CD4-positive, alpha-beta T cell (primary cell): ENCODE measurements at regions not wholly inside any gene's neighbourhood (a gene's known extent, or its start where the extent isn't known, plus 50 kb on each side); places are given as distances from the start of the nearest gene placed in this dataset.

Source experiments
- ATAC-seq: fragments of 200-7000 bp; cut with Tn5 transposase; one replicate; pipeline ENCODE4 v1.10.0; 2022; ENCODE audit warnings: mild to moderate bottlenecking; ENCODE audit not compliant: poor library complexity
- CTCF ChIA-PET: fragments of 350-600 bp; sonication (Branson Sonifier 250); formaldehyde crosslinking; loops from one replicate; lab custom pipeline; 2021; ENCODE audit warnings: antibody characterized with exemption, inconsistent platforms; lab: Charles Lee
- POLR2A ChIA-PET: fragments of 350-600 bp; sonication (Branson Sonifier 250); formaldehyde crosslinking; loops from one replicate; lab custom pipeline; 2021; ENCODE audit warnings: antibody characterized with exemption, inconsistent platforms; lab: Charles Lee
- DNase-seq, 14 experiments: peaks; one replicate each; pipeline ENCODE4 v3.0.0-alpha.2; 2013 to 2020; ENCODE audit warnings: mixed read lengths in 2 of 14
- H3K27ac ChIP-seq, 2 donors: one replicate each; pipeline versions ENCODE4 v1.5.1 to v1.7.0; 2013; ENCODE audit warnings: low read length in 2 of 2, low read depth in 1 of 2, mild to moderate bottlenecking in 1 of 2
- H3K27me3 ChIP-seq, 2 experiments: 1 replicate in 1 of 2; 2 replicates in 1 of 2; pipeline versions ENCODE4 v1.6.1 to v1.7.0; 2013; ENCODE audit warnings: low read length in 2 of 2, control low read depth in 1 of 2, mild to moderate bottlenecking in 1 of 2, moderate library complexity in 1 of 2; ENCODE audit not compliant: insufficient read depth in 2 of 2, control insufficient read depth in 1 of 2
- H3K36me3 ChIP-seq: one replicate; pipeline ENCODE4 v1.6.1; 2013; ENCODE audit warnings: low read length, control low read depth; ENCODE audit not compliant: insufficient read depth
- H3K4me1 ChIP-seq: one replicate; pipeline ENCODE4 v1.6.1; 2013; ENCODE audit warnings: low read length, control low read depth; ENCODE audit not compliant: insufficient read depth
- H3K4me3 ChIP-seq: one replicate; pipeline ENCODE4 v1.5.1; 2013; ENCODE audit warnings: mild to moderate bottlenecking, low read length, moderate library complexity
- H3K9me3 ChIP-seq, 2 experiments: 1 replicate in 1 of 2; 2 replicates in 1 of 2; pipeline versions ENCODE4 v1.6.1 to v1.7.0; 2013; ENCODE audit warnings: low read length in 2 of 2, mild to moderate bottlenecking in 2 of 2, control low read depth in 1 of 2, moderate library complexity in 1 of 2; ENCODE audit not compliant: control insufficient read depth in 1 of 2, insufficient read depth in 1 of 2
- H3K27ac Mint-ChIP-seq: one replicate; pipeline ENCODE4 v1.8.0; 2020; ENCODE audit warnings: mixed read lengths
- H3K27me3 Mint-ChIP-seq: one replicate; pipeline ENCODE4 v1.8.0; 2021; ENCODE audit warnings: mixed read lengths
- H3K36me3 Mint-ChIP-seq: one replicate; pipeline ENCODE4 v1.8.0; 2021; ENCODE audit warnings: low read depth, mixed read lengths
- H3K4me1 Mint-ChIP-seq: one replicate; pipeline ENCODE4 v1.8.0; 2021; ENCODE audit warnings: low read depth, mixed read lengths
- H3K4me3 Mint-ChIP-seq: one replicate; pipeline ENCODE4 v1.8.0; 2020; ENCODE audit warnings: mild to moderate bottlenecking, mixed read lengths
- H3K9me3 Mint-ChIP-seq: one replicate; pipeline ENCODE4 v1.8.0; 2020; ENCODE audit warnings: mixed read lengths
- intact Hi-C, 2 experiments: fragments of 100-400 bp; cut with DNase I in 1 of 2; cut with micrococcal nuclease in 1 of 2; formaldehyde crosslinking; loops; one replicate each; pipeline versions ENCODE4 v1.15.1 to v1.9.0; 2023 to 2025; cut with DNase I, micrococcal nuclease
- TF ChIP-seq, protein P1 (sequence below): fragments of 200-600 bp; IDR thresholded peaks from one replicate; pipeline ENCODE4 v1.8.0; 2022; ENCODE audit warnings: antibody characterized with exemption, mild to moderate bottlenecking

GRCh38 chr1:190540366-190540765, 62.7 kb upstream of the BRINP3 start:
- ChIA-PET POLR2A (no interaction called here), CTCF (no interaction called here)
- DNase-seq (no peak), ATAC-seq (no peak)
- Mint-ChIP-seq H3K4me3 (no peak overlapping the region), H3K36me3 (no peaks in the 10 kb centered on the region), H3K27ac (no peak overlapping the region), H3K4me1 (no peaks in the 10 kb centered on the region), H3K9me3 (no peaks in the 10 kb centered on the region), H3K27me3 (no peaks in the 10 kb centered on the region)
- Histone ChIP-seq H3K9me3 (no peaks in the 10 kb centered on the region), H3K4me1 (no peaks in the 10 kb centered on the region), H3K27ac (no peak overlapping the region), H3K36me3 (no peaks in the 10 kb centered on the region), H3K4me3 (no peak overlapping the region), H3K27me3 (no peaks in the 10 kb centered on the region)
- TF ChIP-seq, protein P1, sequence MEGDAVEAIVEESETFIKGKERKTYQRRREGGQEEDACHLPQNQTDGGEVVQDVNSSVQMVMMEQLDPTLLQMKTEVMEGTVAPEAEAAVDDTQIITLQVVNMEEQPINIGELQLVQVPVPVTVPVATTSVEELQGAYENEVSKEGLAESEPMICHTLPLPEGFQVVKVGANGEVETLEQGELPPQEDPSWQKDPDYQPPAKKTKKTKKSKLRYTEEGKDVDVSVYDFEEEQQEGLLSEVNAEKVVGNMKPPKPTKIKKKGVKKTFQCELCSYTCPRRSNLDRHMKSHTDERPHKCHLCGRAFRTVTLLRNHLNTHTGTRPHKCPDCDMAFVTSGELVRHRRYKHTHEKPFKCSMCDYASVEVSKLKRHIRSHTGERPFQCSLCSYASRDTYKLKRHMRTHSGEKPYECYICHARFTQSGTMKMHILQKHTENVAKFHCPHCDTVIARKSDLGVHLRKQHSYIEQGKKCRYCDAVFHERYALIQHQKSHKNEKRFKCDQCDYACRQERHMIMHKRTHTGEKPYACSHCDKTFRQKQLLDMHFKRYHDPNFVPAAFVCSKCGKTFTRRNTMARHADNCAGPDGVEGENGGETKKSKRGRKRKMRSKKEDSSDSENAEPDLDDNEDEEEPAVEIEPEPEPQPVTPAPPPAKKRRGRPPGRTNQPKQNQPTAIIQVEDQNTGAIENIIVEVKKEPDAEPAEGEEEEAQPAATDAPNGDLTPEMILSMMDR = no peak
- intact Hi-C loops = no loop called here

DNA sequence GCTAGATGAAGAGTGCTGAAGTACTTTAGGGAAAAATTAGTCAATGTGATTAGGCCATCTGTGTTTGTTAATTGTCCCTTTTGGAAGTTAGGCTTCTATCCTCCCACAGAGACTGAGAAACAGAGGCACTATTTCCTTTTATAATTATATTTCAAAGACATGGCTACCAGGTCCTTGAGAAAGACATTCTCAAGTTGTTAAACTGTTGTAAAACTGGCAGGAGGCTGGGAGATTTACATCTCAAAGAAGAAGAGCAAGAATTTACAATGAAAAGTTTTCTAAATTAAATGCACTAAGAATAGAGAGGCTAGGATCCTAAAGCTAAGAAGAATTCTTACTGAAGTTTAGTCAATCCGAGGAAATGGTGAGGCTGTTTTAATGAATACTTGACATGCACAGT, 74.0 kb upstream of the BRINP3 start:
- ATAC-seq (no peak), DNase-seq (no peak)
- H3K27me3 ChIP-seq = no peaks in the 10 kb centered on the region
- intact Hi-C loops = loop anchor here in 1 of 2 experiments (10.0 kb wide), 1 partner anchor 63 kb away; no protein-coding TSS in a partner anchor
- Mint-ChIP-seq H3K9me3 (peaks cover 6% of the 10 kb centered on the region), H3K36me3 (no peaks in the 10 kb centered on the region), H3K4me3 (no peak overlapping the region), H3K27me3 (no peaks in the 10 kb centered on the region), H3K4me1 (no peaks in the 10 kb centered on the region), H3K27ac (no peak overlapping the region)
- no peak overlapping the region for H3K27ac ChIP-seq
- CTCF ChIA-PET = no interaction called here
- TF ChIP-seq, protein P1 = no peak
- no peaks in the 10 kb centered on the region for H3K36me3 ChIP-seq
- H3K4me1 ChIP-seq = no peaks in the 10 kb centered on the region
- H3K9me3 ChIP-seq = no peaks in the 10 kb centered on the region
- no peak overlapping the region for H3K4me3 ChIP-seq
- POLR2A ChIA-PET = no interaction called here

DNA sequence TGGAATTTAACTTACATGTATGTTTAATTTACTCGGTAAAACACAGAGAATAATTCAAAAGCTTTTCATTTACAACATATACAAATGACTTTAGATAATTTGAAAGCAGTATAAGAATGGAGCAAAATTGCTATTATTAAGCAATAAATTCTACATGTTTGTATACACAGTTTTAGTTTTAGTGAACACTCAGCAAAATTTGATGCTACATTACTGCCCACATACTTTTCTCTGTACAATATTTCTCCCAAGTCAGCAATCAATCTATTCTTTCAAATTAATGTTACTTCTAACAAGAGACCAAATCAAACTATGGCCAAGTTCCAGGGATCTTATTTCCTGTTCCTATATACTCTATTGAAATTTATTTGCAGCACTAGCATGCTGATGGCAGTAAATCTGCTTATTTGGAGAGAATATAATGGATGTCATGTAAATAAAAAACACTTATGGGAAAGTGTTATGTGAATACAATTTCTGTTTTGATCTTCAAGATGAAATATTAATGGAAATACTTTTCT, 82.6 kb upstream of the BRINP3 start:
- H3K27me3 ChIP-seq = no peaks in the 10 kb centered on the region
- ATAC-seq = no peak
- Mint-ChIP-seq H3K27ac (no peak overlapping the region), H3K9me3 (peaks cover 3% of the 10 kb centered on the region), H3K36me3 (no peaks in the 10 kb centered on the region), H3K27me3 (no peaks in the 10 kb centered on the region), H3K4me1 (no peaks in the 10 kb centered on the region), H3K4me3 (no peak overlapping the region)
- intact Hi-C loops = no loop called here
- no peak overlapping the region for H3K27ac ChIP-seq
- H3K9me3 ChIP-seq = peaks cover 0 to 6% of the 10 kb centered on the region in 2 experiments
- H3K4me3 ChIP-seq = no peak overlapping the region
- no peak for DNase-seq
- no peaks in the 10 kb centered on the region for H3K36me3 ChIP-seq
- ChIA-PET CTCF (no interaction called here), POLR2A (no interaction called here)
- no peaks in the 10 kb centered on the region for H3K4me1 ChIP-seq
- TF ChIP-seq, protein P1 = no peak
